Mesenchymal stem cell (in vitro differentiated cells and primary cell): ENCODE measurements at regions not wholly inside any gene's neighbourhood (a gene's known extent, or its start where the extent isn't known, plus 50 kb on each side); places are given as distances from the start of the nearest gene placed in this dataset.

Experiments
- DNase-seq: peaks from one replicate; pipeline ENCODE4 v3.0.0-alpha.2; 2013
- H2AFZ ChIP-seq: one replicate; pipeline ENCODE4 v1.6.1; 2013; ENCODE audit warnings: low read depth, mild to moderate bottlenecking, control low read depth, inconsistent platforms, low read length, moderate library complexity
- H2AK5ac ChIP-seq: 2 replicates; pipeline ENCODE4 v1.6.1; 2013; ENCODE audit warnings: low read length, moderate library complexity, mild to moderate bottlenecking, inconsistent platforms; ENCODE audit not compliant: severe bottlenecking
- H2BK120ac ChIP-seq: one replicate; pipeline ENCODE4 v1.6.1; 2013; ENCODE audit warnings: low read depth, mild to moderate bottlenecking, inconsistent platforms, low read length, moderate library complexity
- H2BK12ac ChIP-seq, 2 experiments: one replicate each; pipeline ENCODE4 v1.6.1; 2013; ENCODE audit warnings: inconsistent platforms in 2 of 2, low read length in 2 of 2, mild to moderate bottlenecking in 2 of 2, moderate library complexity in 2 of 2, control low read depth in 1 of 2
- H2BK15ac ChIP-seq: one replicate; pipeline ENCODE4 v1.6.1; 2013; ENCODE audit warnings: mild to moderate bottlenecking, low read depth, inconsistent platforms; ENCODE audit not compliant: poor library complexity, severe bottlenecking
- H2BK5ac ChIP-seq: 2 replicates; pipeline ENCODE4 v1.6.1; 2013; ENCODE audit warnings: low read depth, mild to moderate bottlenecking, low read length, control low read depth, inconsistent platforms; ENCODE audit not compliant: poor library complexity, severe bottlenecking
- H3K14ac ChIP-seq, 2 experiments: one replicate each; pipeline ENCODE4 v1.6.1; 2013; ENCODE audit warnings: inconsistent platforms in 2 of 2, low read length in 2 of 2, control low read depth in 1 of 2, mild to moderate bottlenecking in 1 of 2, moderate library complexity in 1 of 2
- H3K18ac ChIP-seq, 2 experiments: one replicate each; pipeline ENCODE4 v1.6.1; 2013; ENCODE audit warnings: inconsistent platforms in 2 of 2, low read length in 2 of 2, control low read depth in 1 of 2, low read depth in 1 of 2, mild to moderate bottlenecking in 1 of 2
- H3K23ac ChIP-seq, 2 experiments: one replicate each; pipeline ENCODE4 v1.6.1; 2013; ENCODE audit warnings: inconsistent platforms in 2 of 2, low read length in 2 of 2, mild to moderate bottlenecking in 2 of 2, moderate library complexity in 2 of 2, control low read depth in 1 of 2
- H3K27ac ChIP-seq: 2 replicates; pipeline ENCODE4 v1.5.1; 2013; ENCODE audit warnings: mild to moderate bottlenecking, moderate library complexity, low read length, control low read depth, inconsistent platforms; ENCODE audit not compliant: poor library complexity, severe bottlenecking
- H3K27me3 ChIP-seq, 2 experiments: 2 replicates each; pipeline versions ENCODE4 v1.6.1 to v1.7.0; 2013; ENCODE audit warnings: low read length in 2 of 2, mild to moderate bottlenecking in 2 of 2, moderate library complexity in 2 of 2, control low read depth in 1 of 2, inconsistent platforms in 1 of 2; ENCODE audit not compliant: control insufficient read depth in 1 of 2, insufficient read depth in 1 of 2
- H3K36me3 ChIP-seq, 2 experiments: 2 replicates each; pipeline versions ENCODE4 v1.6.1 to v1.7.0; 2013; ENCODE audit warnings: low read length in 2 of 2, control low read depth in 1 of 2, inconsistent platforms in 1 of 2, low read depth in 1 of 2, mild to moderate bottlenecking in 1 of 2; ENCODE audit not compliant: insufficient read depth in 2 of 2, control insufficient read depth in 1 of 2
- H3K4ac ChIP-seq, 2 experiments: one replicate each; pipeline ENCODE4 v1.6.1; 2013; ENCODE audit warnings: inconsistent platforms in 2 of 2, low read length in 2 of 2, mild to moderate bottlenecking in 2 of 2, moderate library complexity in 2 of 2, control low read depth in 1 of 2, low read depth in 1 of 2
- H3K4me1 ChIP-seq: 2 replicates; pipeline ENCODE4 v1.6.1; 2013; ENCODE audit warnings: low read depth, low read length, control low read depth; ENCODE audit not compliant: control insufficient read depth, insufficient read depth
- H3K4me2 ChIP-seq: 2 replicates; pipeline ENCODE4 v1.6.1; 2013; ENCODE audit warnings: low read length, mild to moderate bottlenecking, inconsistent platforms; ENCODE audit not compliant: poor library complexity, severe bottlenecking
- H3K4me3 ChIP-seq, 2 experiments: 2 replicates each; pipeline versions ENCODE4 v1.5.1 to v1.7.0; 2013; ENCODE audit warnings: low read length in 2 of 2, mild to moderate bottlenecking in 2 of 2, control low read depth in 1 of 2, low read depth in 1 of 2; ENCODE audit not compliant: insufficient read depth in 1 of 2
- H3K79me1 ChIP-seq: replicated peaks from 2 replicates; pipeline ENCODE4 v1.6.1; 2013; ENCODE audit warnings: mild to moderate bottlenecking, control low read depth, low read length, inconsistent platforms; ENCODE audit not compliant: poor library complexity, severe bottlenecking
- H3K9ac ChIP-seq: 2 replicates; pipeline ENCODE4 v1.7.0; 2013; ENCODE audit warnings: mild to moderate bottlenecking, low read length, moderate library complexity
- H3K9me3 ChIP-seq: 2 replicates; pipeline ENCODE4 v1.7.0; 2013; ENCODE audit warnings: mild to moderate bottlenecking, low read length; ENCODE audit not compliant: control insufficient read depth
- H4K8ac ChIP-seq: one replicate; pipeline ENCODE4 v1.6.1; 2013; ENCODE audit warnings: inconsistent platforms, mild to moderate bottlenecking, low read length, moderate library complexity
- H4K91ac ChIP-seq: one replicate; pipeline ENCODE4 v1.6.1; 2013; ENCODE audit warnings: mild to moderate bottlenecking, low read length, inconsistent platforms
- whole genome bisulfite sequencing: methylation state at CpG from one replicate; pipeline ENCODE4 v1.1.7; 2013; ENCODE audit warnings: mixed read lengths; 5-methylcytosine and 5-hydroxymethylcytosine counted together

DNA sequence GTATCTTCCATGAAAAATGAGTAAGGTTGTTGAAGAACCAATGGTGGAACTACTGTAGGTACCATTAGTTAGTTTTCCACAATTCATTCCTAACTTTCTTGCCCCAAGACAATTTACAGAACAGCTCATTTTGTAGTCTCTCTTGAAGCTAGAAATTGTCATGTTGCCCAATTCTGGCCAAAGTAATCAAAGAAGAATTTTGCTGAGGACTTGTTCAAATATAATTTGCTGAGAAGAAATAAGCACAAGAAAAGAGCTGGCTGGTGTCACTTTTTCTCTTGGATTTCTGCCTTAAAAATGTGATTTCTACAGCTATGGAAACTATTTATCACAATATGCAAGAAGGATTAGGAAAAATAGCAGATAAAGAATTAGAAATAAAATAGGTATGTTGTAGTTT lies 199.2 kb upstream of the SEMA3A start:
- no peak overlapping the region for H2BK5ac ChIP-seq

DNA sequence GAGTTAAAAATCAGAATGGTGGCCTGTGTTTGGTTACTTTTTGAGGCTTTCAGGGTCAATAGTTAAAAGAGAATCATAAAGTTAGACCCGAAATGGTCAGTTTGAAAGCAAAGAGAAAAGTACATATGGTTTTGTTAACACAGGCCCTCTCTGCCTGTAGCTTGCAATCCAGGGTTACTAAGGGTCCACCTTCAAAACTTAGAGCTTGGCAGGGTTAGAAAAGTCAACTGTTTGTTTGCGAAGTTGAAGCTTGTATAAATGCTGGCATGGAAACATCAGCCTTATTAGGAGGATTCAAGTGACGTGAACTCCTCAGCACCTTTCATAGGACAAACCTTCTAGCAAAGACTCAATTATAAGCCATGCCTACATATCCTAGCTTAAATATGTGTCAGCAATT lies 196.3 kb upstream of the SEMA3A start:
- Histone ChIP-seq H3K14ac (no peak overlapping the region), H3K23ac (no peak overlapping the region), H3K4me3 (no peak overlapping the region), H3K9ac (no peak overlapping the region), H2BK120ac (no peak overlapping the region), H3K9me3 (no peaks in the 10 kb centered on the region), H4K8ac (no peak overlapping the region), H3K79me1 (no peaks in the 10 kb centered on the region), H3K36me3 (no peaks in the 10 kb centered on the region), H3K27me3 (no peaks in the 10 kb centered on the region), H3K4ac (no peak overlapping the region), H4K91ac (no peak overlapping the region), H2BK12ac (no peak overlapping the region), H3K4me1 (no peaks in the 10 kb centered on the region), H3K18ac (no peak overlapping the region), H2AFZ (no peak overlapping the region), H3K27ac (no peak overlapping the region), H2BK15ac (no peak overlapping the region), H2AK5ac (no peak overlapping the region), H2BK5ac (no peak overlapping the region), H3K4me2 (no peak overlapping the region)
- DNase-seq = no peak
- WGBS = 68% methylated on average over 1 of the region's 3 CpGs

More for the DNA sequence above, 199.2 kb upstream of the SEMA3A start:
- no peak overlapping the region for H3K4ac ChIP-seq
- no peak overlapping the region for H2AFZ ChIP-seq
- H2BK12ac ChIP-seq = no peak overlapping the region
- no peaks in the 10 kb centered on the region for H3K27me3 ChIP-seq
- H3K23ac ChIP-seq = no peak overlapping the region
- no peaks in the 10 kb centered on the region for H3K79me1 ChIP-seq
- H3K4me1 ChIP-seq = no peaks in the 10 kb centered on the region
- H3K18ac ChIP-seq = no peak overlapping the region
- H3K14ac ChIP-seq = no peak overlapping the region
- H3K4me3 ChIP-seq = no peak overlapping the region
- H2AK5ac ChIP-seq = no peak overlapping the region
- no peak for DNase-seq
- no peak overlapping the region for H2BK15ac ChIP-seq
- no peak overlapping the region for H4K8ac ChIP-seq
- H3K27ac ChIP-seq = no peak overlapping the region
- no peak overlapping the region for H2BK120ac ChIP-seq
- no peak overlapping the region for H4K91ac ChIP-seq
- H3K9ac ChIP-seq = no peak overlapping the region
- H3K4me2 ChIP-seq = no peak overlapping the region
- no peaks in the 10 kb centered on the region for H3K36me3 ChIP-seq
- no peaks in the 10 kb centered on the region for H3K9me3 ChIP-seq

DNA sequence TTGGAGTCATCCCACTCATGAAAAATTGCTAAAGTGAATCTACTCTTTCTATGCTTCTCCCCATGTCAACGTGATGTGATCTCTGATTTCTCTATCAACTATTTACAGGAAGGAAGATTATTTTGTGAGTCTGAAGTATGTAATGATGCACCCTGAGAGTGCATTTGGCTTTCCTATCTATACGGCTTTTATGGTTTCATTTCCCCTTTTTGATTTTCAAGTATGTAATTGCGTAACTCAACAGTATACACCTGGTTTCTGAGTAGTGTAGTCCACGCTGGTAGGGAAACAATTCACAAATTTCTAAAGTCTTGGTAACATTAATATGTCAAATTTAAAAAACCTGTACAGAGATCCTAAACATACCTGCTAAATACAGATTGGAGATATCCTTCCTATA lies 194.7 kb upstream of the SEMA3A start:
- Histone ChIP-seq H3K23ac (no peak overlapping the region), H3K9me3 (no peaks in the 10 kb centered on the region), H2BK5ac (no peak overlapping the region), H3K4me2 (no peak overlapping the region), H3K4me3 (no peak overlapping the region), H3K79me1 (no peaks in the 10 kb centered on the region), H3K4me1 (no peaks in the 10 kb centered on the region), H3K18ac (no peak overlapping the region), H3K4ac (no peak overlapping the region), H3K36me3 (no peaks in the 10 kb centered on the region), H2AFZ (no peak overlapping the region), H3K27me3 (no peaks in the 10 kb centered on the region), H4K91ac (no peak overlapping the region), H2BK15ac (no peak overlapping the region), H3K27ac (no peak overlapping the region), H2BK120ac (no peak overlapping the region), H3K14ac (no peak overlapping the region), H4K8ac (no peak overlapping the region), H3K9ac (no peak overlapping the region), H2BK12ac (no peak overlapping the region), H2AK5ac (no peak overlapping the region)
- DNase-seq = no peak
- WGBS = no CpG with 5 or more reads among the region's 4 CpGs

DNA sequence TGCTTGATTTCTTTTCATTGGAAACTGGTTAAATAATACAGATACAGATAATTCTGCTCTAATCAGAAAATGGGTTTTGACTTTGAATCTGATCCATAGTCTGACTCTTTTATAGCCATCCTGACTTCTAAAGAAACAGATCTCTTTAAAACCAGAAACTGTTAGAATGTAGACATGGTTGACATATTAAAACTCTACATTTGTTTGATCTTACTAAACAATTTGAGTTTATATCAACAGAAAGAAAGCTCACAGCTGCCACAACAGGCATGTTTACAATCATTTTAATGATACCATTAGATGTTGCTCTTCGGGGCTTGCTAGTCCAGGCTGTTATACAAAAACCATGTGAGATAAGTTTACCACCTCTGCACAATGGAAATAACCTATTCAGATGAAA lies 193.0 kb upstream of the SEMA3A start:
- Histone ChIP-seq H3K9me3 (no peaks in the 10 kb centered on the region), H3K36me3 (no peaks in the 10 kb centered on the region), H3K4me2 (no peak overlapping the region), H4K8ac (no peak overlapping the region), H3K27me3 (no peaks in the 10 kb centered on the region), H3K23ac (no peak overlapping the region), H3K79me1 (no peaks in the 10 kb centered on the region), H2BK15ac (no peak overlapping the region), H4K91ac (no peak overlapping the region), H3K27ac (no peak overlapping the region), H3K18ac (no peak overlapping the region), H2AFZ (no peak overlapping the region), H3K4me1 (no peaks in the 10 kb centered on the region), H2BK120ac (no peak overlapping the region), H3K4me3 (no peak overlapping the region), H2BK5ac (no peak overlapping the region), H3K4ac (no peak overlapping the region), H2AK5ac (no peak overlapping the region), H3K14ac (no peak overlapping the region), H3K9ac (no peak overlapping the region), H2BK12ac (no peak overlapping the region)
- WGBS = 90% methylated on average over 1 of the region's 1 CpG
- DNase-seq = no peak
